GM18505 (cell line): ENCODE measurements at regions not wholly inside any gene's neighbourhood (a gene's known extent, or its start where the extent isn't known, plus 50 kb on each side); places are given as distances from the start of the nearest gene placed in this dataset.

ENCODE experiments used
- ATAC-seq: cut with Tn5 transposase; IDR thresholded peaks from one replicate; pipeline ENCODE4 v1.9.1; 2021; ENCODE audit not compliant: unreplicated experiment
- POLR2A ChIP-seq: IDR thresholded peaks from 4 replicates; pipeline ENCODE4 v1.6.1; 2011; ENCODE audit warnings: borderline replicate concordance; ENCODE audit not compliant: insufficient read depth, insufficient read length; ENCODE audit errors: extremely low read depth

- ATAC-seq, result peak; percentile 96
- no peak for TF ChIP-seq POLR2A
These were observed 381.9 kb downstream of the C6orf118 start for GRCh38 chr6:164927288-164928056.

GRCh38 chr6:164926686-164927085 is 382.7 kb downstream of the C6orf118 start:
- TF ChIP-seq POLR2A, result no peak
- no peak for ATAC-seq

GRCh38 chr6:164925681-164926530 is 383.5 kb downstream of the C6orf118 start:
- TF ChIP-seq POLR2A, result no peak
- no peak for ATAC-seq

- no peak for ATAC-seq
These were observed 384.7 kb downstream of the C6orf118 start for GRCh38 chr6:164924674-164925073.

GRCh38 chr6:164917211-164917610 is 392.2 kb downstream of the C6orf118 start:
- ATAC-seq, result no peak
- no peak for TF ChIP-seq POLR2A

More at GRCh38 chr6:164924674-164925073, 384.7 kb downstream of the C6orf118 start:
- TF ChIP-seq POLR2A, result no peak

- no peak for ATAC-seq
- TF ChIP-seq POLR2A, result no peak
These were observed 393.3 kb downstream of the C6orf118 start for GRCh38 chr6:164916087-164916486.

GRCh38 chr6:164911873-164912580 is 397.4 kb downstream of the C6orf118 start:
- no peak for ATAC-seq
- no peak for TF ChIP-seq POLR2A

GRCh38 chr6:164911151-164911550 is 398.3 kb downstream of the C6orf118 start:
- no peak for TF ChIP-seq POLR2A
- ATAC-seq, result no peak

GRCh38 chr6:164906766-164907165 is 402.6 kb downstream of the C6orf118 start:
- no peak for ATAC-seq
- TF ChIP-seq POLR2A, result no peak

- no peak for TF ChIP-seq POLR2A
- no peak for ATAC-seq
These were observed 404.1 kb downstream of the C6orf118 start for GRCh38 chr6:164905311-164905710.

- TF ChIP-seq POLR2A, result no peak
- no peak for ATAC-seq
These were observed 411.0 kb downstream of the C6orf118 start for GRCh38 chr6:164898412-164898811.

GRCh38 chr6:164897523-164898235 is 411.7 kb downstream of the C6orf118 start:
- no peak for ATAC-seq
- TF ChIP-seq POLR2A, result no peak

- ATAC-seq, result no peak
- TF ChIP-seq POLR2A, result no peak
These were observed 419.4 kb downstream of the C6orf118 start for GRCh38 chr6:164889980-164890379.
